IPS-NIHi11 (cell line): ENCODE measurements at regions not wholly inside any gene's neighbourhood (a gene's known extent, or its start where the extent isn't known, plus 50 kb on each side); places are given as distances from the start of the nearest gene placed in this dataset.

ENCODE experiments used
- DNase-seq: peaks from one replicate; pipeline ENCODE4 v3.0.0; 2012; ENCODE audit warnings: mixed read lengths, low spot score

GRCh38 chr13:112246731-112247470 lies 129.3 kb upstream of the SPACA7 start:
- DNase-seq = no peak

- peak; percentile 47 for DNase-seq
These were observed 128.4 kb upstream of the SPACA7 start for GRCh38 chr13:112247471-112248405.

GRCh38 chr13:112248406-112248760 lies 127.8 kb upstream of the SPACA7 start:
- no peak for DNase-seq

DNA sequence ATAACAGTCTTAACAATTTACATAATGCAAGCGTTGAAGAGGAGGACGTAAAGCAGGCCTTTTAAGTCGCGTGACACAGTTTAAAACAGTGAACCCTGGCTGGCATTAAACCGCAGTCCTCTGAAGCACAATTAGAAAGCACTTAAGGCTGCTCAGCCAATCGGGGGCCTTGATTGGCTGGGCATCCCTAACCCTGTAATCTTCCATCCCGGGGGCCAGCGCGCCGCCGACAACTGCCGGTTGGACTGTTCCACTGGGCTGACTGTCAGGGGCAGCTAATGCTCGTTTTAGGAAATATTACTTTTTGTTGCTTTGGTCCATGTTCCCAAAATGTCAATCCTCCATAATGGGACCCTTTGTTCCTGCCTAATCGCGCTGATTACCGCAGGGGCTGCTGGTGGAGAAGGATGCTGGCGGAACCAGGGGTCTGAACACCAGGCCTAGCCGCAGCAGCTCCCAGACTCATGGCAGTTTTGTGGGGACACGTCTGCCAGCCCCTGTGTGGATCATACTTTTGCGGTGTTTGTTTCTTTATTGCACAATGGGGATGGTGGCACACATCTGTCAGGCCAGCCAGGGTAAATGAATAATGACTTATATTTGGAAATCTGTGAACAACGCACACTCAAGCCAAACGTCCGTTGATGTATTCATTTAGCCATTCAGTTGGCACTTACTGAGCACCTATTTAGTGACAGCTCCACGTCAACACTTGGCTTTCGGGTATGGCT lies 127.1 kb upstream of the SPACA7 start:
- no peak for DNase-seq

DNA sequence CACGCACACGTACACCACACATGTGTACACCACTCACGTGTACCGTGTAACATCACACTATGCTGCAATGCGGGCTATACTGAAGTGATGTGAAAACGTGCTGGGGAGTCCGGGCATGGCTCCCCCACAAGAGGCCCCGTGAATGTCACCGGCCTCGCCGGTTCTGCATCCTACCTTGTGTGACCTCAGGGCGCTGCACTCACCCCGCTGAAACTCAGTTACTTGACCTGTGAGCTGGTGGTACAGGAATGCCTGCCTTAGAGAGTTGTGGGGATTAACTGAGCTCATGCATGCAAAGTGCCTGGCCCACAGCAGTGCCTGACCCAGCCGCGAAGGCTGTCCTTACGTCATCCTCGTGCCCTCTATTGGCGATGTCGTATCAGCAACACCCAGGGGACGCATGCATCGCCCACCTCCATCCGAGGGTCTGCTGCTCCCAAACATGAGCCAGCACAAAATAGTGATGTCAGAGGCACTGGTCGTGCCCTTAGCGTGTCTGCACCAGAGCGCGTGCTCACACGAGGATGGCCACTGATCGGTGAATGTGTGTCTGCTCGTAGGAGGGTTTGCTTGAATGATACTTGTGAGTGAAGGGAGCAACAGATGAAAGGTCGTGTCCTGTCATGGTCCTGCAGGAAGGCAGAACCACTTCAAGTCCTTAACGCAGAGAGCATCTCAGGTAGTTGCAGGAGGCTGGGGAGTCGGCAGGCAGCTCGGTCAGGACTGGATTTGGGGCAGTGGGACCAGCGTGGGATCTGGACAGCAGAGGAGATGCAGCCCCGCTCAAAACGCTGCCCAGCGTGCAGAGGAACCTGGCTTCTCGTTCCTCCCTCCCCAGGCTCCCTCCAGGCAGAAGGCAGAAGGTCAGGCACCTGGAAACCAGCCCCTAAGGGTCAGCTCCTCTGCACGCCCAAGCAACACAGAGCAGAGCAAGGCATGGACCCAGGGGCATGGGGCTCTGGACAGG lies 126.2 kb upstream of the SPACA7 start:
- no peak for DNase-seq

DNA sequence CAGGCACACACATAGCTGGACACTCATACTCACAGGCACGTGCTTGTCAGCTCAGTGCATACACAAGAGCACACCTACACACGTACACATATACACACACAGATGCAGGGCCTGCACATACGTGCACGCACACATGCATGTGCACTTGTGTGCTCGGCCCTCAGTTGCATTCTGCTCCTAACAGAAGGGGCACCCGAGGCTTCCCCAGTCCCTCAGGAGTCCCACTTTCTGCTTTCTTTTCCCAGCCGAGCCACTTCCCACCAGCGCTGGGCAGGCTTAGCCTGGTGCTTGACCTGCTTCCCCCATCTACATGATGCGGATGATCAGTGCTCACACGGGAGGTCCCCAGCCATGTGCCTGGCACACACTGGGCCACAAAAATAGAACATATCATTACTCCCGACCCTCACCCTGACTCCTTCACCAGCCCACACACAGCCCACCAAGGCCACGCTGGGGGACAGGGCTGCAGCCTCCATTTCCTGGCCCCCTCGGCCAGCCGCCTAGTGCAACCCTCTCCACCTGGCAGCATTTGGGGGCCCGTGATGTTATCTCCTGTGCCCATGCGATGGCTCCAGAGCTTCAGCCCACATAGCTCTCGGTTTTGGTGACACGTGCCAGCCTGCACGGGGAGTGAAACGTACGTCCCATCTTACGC lies 125.2 kb upstream of the SPACA7 start:
- no peak for DNase-seq

- DNase-seq = no peak
These were observed 124.1 kb upstream of the SPACA7 start for GRCh38 chr13:112251930-112252585.

DNA sequence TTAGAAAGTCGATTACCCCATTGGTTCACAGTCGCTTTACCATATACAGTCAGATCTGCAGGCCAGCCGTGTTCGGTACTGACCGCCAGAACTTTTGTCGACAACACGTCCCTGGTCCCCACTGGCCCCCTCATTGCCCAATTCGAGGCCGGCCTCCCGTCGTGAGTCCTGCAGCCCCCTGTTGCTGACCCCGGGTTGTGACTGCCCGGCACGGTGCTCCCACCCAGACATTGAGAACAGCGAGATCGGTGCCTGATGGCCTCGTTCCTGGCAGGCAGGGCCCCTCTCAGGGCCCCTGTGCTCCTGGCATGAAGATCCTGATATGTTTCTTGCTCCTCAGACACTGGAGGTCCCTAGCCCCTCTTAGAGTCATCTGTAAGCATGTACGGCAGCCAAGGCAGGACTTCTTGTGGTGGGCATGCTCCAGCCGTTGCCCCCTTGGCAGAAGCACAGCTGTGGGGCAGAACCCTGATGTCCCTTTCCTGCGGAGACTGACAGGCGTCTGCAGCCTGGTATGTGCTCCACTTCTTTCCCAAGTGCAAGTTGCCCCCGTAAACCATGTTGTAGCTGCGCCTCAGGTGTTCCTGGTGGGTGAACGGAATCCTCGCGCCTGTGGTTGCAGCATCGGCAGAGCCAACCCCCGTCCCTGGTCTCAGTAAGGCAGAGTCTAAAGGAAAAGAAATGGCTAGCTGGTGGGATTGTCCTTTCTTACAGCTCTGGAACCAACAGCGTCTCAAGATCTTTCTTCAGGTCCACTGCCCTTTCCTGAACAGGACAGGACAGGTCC lies 123.2 kb upstream of the SPACA7 start:
- no peak for DNase-seq

DNA sequence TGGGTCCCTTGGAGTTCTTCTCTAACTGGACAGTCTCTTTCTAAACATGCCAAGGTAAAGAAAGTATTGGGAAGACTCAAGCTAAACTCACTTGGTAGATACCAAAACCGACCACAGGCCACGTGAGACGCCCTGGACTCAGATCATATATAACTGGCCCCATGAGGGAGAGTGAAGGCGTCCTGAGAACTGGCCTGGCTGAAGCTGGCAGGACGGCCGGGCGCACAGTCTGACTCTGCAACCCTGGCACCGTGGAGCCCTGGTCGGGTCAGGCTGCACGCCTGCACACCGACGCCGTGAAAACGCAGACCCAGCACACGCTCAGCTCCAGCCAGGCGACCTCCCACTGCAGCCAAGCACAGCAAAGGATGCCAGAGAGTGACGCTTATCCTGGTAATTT lies 122.5 kb upstream of the SPACA7 start:
- no peak for DNase-seq

DNA sequence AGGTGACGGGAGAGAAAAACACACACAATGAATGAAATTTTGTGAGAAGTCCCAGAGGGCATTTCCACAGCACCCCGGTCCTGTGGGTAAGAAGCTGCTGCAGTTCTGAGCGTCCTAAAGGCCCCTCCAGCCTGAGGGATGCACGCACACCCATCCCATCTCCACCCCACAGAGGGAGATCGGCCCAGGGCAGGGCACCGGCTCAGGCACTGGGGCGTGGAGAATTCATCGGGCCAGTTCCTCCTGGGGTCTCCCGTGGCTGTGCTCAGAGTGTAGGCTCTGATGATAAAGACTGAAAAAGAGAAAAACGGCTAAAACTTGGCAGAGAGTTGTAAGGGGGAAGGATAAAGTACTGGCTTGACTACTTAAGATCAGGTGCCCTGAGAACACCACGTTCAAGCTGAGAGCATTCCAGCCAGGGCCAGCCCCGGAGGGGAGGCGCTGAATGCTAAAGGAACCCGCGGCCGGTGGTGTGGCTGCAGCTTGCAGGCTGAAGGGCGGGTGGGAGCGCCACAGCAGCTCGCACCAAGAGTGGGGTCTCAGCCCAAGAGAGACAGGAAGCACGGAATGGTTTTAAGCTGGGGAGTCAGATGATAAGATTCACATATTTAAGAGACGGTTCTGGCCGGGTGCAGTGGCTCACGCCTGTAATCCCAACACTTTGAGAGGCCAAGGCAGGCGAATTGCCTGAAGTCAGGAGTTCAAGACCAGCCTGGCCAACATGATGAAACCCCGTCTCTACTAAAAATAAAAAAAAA lies 121.9 kb upstream of the SPACA7 start:
- DNase-seq = no peak

GRCh38 chr13:112254900-112255299 lies 121.3 kb upstream of the SPACA7 start:
- DNase-seq = no peak

DNA sequence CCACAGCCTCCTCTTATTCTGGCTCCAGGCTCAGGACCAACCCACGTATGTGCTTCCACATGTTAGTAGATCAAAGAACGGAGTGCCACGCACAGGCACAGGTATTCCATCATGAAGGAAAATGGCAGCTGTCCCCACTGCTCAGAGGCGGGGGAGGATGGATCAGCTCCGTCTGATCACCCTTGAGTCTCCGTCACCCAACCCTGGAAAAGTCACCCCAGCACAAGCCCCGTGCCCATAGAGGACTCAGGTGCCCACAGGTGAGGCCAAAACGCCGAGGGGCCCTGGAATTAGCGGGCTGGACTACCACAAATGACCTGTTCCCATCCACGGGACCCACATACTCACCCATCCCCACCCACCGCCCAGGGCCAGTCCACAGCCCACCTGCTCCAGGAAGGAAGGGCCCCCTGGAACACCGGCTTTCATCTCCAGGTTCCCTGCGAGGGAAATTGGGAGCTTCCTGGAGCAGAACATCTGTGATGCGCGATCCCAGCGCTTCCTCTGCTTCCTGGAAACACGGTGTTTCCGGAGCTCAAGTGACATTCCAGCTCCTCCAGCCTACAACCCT lies 120.5 kb upstream of the SPACA7 start:
- DNase-seq = no peak

DNA sequence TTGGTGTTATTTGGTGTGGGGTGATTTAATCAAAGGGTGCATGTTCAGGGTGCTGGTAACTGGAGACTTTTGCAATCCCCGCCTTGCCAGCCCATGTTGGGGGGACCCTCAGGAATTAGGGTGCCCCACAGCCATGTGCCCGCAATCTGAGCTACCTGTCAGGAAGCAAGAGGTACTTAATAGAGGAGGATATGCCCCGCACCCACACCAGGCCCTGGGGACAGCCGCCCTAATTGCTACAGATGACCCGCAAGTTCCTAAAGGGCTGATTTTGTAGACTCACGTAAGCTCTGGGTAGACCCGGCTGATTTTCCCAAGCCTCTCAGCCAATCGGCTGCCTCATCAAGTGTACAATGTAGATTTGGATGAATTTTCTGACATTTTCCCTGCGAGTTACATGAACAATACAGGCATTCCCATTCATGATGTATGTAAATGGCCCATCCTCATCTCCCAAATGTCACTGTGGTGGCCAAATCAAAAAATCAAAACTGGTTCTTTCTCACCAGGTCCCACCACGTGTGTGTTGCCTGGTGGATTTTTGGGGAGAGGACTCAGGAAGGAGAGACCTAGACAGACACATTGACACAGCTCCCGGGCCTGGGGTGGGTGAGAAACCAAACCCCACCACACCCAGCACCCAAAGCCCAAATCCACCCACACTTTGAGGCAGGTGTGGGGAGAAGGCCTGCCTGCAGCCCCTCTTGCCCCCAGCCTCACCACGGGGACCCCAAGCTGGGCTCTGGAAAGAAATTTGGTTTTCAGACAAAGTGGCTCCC lies 119.2 kb upstream of the SPACA7 start:
- DNase-seq = no peak

- no peak for DNase-seq
These were observed 116.6 kb upstream of the SPACA7 start for GRCh38 chr13:112259511-112259910.

- no peak for DNase-seq
These were observed 115.8 kb upstream of the SPACA7 start for GRCh38 chr13:112260108-112261055.

DNA sequence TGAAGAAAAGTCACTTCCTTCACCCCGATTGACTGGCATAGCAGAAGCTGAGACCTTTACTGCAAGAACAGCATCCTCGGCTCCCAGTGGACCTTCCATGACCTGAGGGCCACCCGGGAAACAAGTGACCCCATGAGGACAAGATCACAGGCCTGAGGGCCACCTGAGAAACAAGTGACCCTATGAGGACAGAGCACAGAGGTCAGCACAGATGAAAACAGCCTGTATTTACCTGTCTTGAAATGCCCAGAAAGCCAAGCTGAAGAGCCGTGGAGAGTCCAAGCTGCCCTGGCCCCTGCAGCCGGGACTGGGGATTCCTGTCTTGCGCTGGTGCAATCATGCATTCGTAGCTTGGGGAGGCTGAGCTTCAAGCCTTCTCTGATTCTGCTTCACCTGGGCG lies 114.2 kb upstream of the SPACA7 start:
- DNase-seq = no peak

GRCh38 chr13:112263152-112263551 lies 113.0 kb upstream of the SPACA7 start:
- no peak for DNase-seq
